GM19035 (cell line): ENCODE measurements at regions not wholly inside any gene's neighbourhood (a gene's known extent, or its start where the extent isn't known, plus 50 kb on each side); places are given as distances from the start of the nearest gene placed in this dataset.

ENCODE experiments used
- ATAC-seq: cut with Tn5 transposase; IDR thresholded peaks from one replicate; pipeline ENCODE4 v1.9.1; 2021; ENCODE audit not compliant: unreplicated experiment

GRCh38 chr6:80667006-80667405 lies 560.5 kb downstream of the BCKDHB start:
- ATAC-seq, result no peak

- no peak for ATAC-seq
Measured at GRCh38 chr6:80658926-80659325, 552.5 kb downstream of the BCKDHB start.

GRCh38 chr6:80647156-80647555 lies 540.7 kb downstream of the BCKDHB start:
- no peak for ATAC-seq

GRCh38 chr6:80643881-80644280 lies 537.4 kb downstream of the BCKDHB start:
- no peak for ATAC-seq

DNA sequence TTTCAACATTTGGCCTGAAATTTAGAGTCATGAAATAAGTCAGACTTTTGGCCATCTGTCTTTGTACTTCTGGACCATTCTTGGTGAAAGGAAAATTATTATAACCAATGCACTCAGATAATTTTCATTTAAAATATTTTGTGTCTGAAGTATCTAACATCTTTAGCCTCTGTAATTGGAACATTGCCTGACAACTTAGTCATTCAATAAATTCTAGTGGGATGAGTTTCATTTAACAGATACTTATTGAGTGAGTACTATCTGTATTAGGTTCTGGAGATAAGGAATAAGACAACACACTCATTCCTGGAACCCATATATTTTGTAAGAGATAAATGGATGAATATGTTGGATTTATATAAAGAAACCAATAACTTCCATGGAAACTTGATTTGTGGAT lies 536.0 kb downstream of the BCKDHB start:
- ATAC-seq, result no peak

DNA sequence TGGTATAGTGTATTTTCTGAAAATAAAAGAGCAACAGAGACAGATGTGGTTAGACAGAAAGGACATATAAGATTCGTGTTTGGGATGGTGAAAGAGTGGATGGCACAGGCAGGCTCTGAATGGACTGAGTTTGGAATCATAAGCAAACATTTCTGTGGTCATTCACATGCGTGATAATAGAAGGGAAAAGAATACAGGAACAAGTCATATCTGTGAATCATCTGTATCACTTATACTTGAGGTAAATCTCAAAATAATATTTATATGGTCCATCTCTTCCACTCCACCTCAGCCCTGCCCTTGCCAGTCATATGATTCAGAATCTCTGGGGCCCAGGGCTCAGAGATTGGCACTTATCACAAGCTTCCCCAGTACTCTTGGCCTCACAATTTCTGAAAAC lies 535.1 kb downstream of the BCKDHB start:
- no peak for ATAC-seq

GRCh38 chr6:80640176-80640575 lies 533.7 kb downstream of the BCKDHB start:
- ATAC-seq, result no peak

DNA sequence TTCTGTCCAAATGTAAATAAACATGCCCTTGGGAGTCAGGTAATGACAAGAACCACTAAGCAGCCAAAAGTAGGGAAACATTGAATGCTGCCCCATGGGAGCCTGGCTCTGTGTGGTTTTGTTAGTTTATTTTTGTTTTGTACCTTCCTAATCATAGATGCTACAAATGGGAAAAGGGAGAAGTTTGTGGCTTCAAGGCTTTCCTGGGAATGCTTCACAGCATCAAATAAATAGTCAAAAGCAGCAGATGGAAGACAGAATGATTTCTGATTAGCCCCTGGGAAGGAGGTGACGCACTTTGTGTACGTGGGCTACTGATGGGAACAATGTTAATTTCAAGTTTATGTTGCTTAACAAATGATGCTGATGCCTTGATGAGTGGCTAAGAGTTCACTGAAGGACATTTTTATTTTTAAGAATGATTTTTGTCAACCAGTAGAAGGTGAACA lies 532.7 kb downstream of the BCKDHB start:
- ATAC-seq, result no peak

- ATAC-seq, result peak; percentile 84
Measured at GRCh38 chr6:80638213-80639055, 532.0 kb downstream of the BCKDHB start.

DNA sequence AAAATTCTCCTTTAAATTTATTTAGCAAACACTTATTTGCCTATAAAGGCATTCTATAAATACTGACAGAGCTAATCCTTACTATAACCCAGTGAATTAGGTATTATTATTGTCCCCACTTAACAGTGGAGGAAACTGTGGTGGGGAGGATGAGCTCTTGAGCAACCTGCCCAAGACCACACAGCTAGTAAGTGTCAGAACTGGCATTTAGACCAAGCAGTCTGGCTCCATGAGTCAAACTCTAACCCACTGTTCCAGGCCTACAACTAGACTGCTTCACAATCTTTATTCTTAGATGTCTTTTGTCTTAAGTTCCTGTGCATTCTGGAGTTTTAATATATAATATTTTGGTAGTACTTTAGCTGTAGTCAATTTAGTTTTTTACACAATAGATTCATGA lies 530.8 kb downstream of the BCKDHB start:
- no peak for ATAC-seq

DNA sequence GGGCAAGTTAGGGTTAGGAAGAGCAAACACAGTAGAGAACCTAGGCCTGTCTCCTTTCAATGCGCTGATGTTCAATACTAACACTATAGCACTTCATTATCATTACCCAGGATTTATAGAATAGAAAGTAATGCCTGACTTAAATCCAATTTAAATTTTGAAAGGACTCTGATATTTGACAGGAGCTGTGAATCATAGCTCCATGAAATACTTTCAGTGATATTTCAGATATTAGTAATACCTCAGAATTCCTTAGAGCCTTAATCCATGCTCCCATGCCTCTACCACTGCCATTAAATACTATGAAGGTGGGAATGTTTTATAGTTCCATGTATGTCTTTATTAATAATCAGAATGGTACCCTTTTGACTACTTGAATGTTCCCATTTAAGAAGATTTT lies 530.2 kb downstream of the BCKDHB start:
- ATAC-seq, result no peak

- ATAC-seq, result no peak
Measured at GRCh38 chr6:80633412-80633811, 526.9 kb downstream of the BCKDHB start.

DNA sequence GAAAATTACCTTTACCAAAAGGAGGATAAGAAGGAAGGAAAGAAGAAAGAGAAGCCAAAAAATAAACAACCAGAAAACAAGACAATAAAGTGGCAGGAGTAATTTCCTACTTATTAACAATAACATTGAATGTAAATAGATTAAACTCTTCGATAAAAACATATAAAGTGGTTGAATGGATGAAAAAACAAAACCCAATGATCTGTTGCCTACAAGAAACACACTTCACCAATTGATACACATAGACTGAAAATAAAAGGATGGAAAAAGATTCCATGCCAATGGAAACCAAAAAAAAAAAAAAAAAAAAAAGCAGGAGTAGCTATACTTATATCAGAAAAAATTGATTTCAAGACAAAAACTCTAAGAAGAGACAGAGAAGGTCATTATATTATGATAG lies 518.9 kb downstream of the BCKDHB start:
- ATAC-seq, result no peak

GRCh38 chr6:80623066-80623815 lies 516.8 kb downstream of the BCKDHB start:
- no peak for ATAC-seq

DNA sequence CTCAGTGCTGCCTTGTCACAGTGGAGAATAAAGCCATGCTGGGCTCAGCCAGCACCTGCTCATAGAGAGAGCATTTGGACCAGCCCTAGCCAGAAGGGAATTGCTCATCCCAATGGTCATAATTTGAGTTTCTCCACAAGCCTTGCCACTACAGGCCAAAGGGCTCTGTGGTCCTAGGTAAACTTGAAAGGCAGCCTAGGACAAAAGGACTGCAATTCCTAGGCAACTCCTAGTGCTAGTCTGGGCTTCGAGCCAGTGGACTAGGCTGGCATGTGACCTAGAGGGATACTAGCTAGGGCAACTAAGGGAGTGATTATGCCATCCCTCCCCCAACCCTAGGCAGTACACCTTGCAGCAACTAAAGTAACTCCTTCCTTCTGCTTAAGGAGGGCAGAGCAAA lies 516.2 kb downstream of the BCKDHB start:
- no peak for ATAC-seq

- ATAC-seq, result no peak
Measured at GRCh38 chr6:80618953-80619352, 512.5 kb downstream of the BCKDHB start.

GRCh38 chr6:80610846-80611245 lies 504.4 kb downstream of the BCKDHB start:
- ATAC-seq, result no peak

DNA sequence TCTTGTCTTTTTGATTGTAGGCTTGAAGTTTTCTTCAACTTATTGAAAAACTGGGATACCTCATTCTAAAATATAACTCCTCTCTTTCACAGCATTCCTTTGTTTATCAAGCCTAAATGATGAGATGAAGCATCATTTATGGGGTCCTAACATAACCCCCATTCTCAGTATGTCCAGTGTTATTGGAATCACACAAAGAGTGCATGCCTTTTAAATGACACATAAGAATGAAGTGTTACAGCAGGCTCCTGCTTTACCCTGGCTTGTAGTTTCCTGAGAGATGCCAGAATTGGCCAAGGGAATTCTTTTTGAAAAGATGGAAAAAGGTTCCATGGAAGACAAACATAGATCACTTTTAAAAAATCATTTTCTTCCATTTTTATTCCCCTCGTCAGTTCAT lies 502.4 kb downstream of the BCKDHB start:
- ATAC-seq, result no peak

GRCh38 chr6:80607811-80608391 lies 501.4 kb downstream of the BCKDHB start:
- no peak for ATAC-seq

DNA sequence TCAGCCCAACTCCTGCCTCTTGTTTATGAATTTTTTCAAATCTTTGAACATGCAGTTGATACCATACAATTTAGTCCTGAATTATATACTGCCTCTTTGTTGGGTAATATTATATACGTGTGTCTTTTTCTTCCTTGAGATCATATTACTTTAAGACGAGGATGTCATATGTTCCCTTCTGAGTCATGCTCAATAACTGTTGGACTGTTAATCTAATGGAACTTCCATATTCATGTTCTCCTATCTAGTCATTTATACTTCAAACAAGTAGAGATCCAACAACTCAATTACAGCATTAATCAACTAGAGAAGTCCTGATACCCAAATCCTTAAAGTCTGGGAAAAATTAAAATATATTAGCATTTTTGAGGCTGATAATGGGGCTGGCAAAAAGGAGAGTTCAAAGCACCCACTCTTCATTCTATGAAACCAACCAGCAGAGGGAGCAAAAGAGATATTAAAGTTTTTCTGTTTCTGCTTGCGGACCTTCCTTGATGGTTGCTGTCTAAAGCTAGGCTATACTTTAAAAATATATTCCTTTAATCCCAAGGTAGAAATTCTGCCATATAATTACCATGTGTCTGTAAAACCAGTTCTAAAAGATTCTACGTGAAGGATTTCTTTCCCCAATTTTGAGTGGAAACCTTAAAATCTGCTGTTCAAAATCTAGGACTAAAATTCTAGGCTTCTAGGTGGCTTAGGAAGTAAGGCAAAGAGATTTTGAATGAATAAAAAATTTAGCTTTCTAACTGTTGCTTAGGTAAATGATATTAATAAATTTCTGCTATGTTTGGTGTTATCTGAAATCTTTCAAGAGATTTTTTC lies 498.9 kb downstream of the BCKDHB start:
- ATAC-seq, result no peak

DNA sequence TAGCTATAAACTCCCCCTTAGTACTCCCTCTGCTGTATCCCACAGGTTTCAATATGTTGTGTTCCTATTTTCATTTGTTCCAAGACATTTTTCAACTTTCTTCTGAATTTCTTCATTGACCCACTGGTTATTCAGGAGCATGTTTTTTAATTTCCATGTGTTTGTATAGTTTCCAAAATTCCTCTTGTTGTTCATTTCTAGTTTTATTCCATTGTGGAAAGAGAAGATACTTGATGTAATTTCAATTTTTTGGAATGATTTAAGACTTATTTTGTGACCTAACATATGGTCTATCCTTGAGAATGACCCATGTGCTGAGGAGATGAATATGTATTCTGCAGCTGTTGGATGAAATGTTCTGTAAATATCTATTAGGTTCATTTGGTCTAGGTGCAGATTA lies 497.2 kb downstream of the BCKDHB start:
- ATAC-seq, result no peak
